ENCODE measurements at regions not wholly inside any gene's neighbourhood (a gene's known extent, or its start where the extent isn't known, plus 50 kb on each side); places are given as distances from the start of the nearest gene placed in this dataset.

DNA sequence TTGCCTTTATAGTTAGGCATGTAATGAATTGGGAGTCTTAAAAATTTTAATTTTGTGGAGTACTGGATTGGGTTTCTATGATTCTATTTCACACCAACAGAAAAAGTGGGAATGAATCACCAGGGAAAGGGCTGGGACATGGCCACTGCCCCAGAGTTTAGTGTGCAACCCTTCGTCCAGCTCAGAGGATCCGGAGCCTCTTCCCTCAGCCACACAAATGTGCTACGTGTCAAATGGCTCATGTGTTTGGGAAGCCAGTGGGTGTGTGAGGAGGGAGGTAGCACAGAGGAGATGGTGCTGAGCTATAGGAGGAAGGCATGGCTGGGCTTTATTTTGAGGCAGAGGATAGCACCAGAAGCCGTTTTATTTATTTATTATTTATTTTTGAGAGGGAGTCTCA is 247.3 kb downstream of the SIPA1L2 start:
- no peak for DNase-seq (ENCODE audit: low spot score)

DNA sequence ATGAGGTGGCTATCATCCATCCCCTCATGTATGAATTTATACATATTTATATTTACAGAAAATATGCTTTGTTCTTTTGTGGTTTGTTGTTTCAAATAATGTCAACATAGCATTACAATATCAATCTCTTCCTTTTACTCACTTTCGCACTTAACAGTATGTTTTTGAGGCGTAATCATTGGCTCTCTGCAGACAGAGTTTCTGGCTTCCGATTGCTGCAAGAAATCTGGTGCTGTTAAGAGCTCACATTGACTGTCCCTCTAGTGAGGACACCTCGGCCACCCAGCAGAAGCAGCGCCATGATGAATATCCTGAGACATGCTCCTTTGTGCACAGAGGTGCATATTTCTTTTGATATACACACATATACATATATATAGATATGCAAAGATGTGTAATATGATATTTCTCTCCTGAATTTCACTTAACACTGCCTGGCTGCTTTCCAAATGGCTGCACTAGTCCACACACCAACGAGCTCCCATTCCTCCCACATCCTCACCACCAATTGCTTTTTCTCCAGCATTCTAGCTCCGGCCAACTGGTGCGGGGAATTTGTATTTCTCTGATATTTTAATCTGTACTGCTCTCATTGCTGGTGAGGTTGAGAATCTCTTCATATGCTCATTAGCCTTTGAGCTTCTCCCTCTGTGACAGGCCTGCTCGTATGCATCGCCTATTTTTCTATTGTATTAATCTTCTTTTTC is 248.4 kb downstream of the SIPA1L2 start:
- no peak for DNase-seq (ENCODE audit: low spot score)

DNA sequence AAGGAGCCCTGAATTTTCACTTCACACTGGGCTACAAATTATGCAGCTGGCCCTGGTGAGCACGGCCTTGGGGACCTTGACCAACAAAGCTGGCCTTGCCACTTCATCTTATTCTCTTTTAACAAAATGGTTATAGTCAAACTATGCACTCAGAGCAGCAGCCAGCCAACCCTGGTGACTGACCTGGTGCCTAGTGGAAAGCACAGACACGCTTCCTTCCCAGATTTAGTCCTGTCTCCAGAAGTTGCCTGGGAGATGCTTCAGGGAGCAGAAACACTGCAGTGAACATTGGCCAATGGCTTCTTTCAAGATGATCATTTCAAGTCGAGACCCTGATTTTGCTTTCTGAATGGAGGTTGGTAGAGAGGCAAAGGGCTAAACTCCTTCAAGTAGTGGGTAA is 249.3 kb downstream of the SIPA1L2 start:
- no peak for DNase-seq (ENCODE audit: low spot score)

DNA sequence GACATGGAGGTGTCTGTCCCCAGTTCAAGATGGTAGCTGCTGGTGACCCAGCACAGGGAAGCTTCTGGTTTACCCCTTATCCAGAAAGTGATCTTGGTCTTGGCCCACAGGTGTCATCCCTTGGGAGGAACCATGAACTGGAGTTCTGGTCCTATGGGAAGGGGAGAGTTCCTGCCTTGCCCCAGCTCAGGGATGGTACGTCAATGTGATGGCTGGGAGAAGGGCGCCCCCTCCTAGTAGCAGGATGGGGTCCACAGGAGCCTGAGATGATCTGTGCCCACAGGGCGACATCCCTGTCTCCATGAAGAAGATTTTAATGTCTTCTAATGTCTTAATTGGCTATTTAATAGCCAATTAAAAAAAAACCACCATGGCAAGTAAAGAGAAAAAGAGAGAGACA is 249.8 kb downstream of the SIPA1L2 start:
- DNase-seq (ENCODE audit: low spot score): no peak

DNA sequence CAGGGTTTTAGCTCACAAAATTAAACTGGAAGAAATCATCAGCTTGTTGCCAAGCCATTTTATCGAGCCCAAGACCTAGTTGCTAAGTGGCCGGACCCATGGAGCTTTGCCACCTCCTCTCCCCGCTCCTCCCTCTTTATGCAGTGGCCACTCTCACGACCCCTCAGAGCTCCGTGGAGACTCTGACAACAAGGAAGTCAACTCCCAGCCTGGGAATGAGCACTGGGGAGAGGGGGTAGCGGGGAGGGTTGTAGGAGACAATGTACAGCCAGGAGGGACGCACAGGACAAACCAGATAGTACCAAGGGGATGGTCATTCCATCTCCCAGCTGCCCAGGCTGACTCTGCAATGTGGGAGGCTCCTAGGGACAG is 250.9 kb downstream of the SIPA1L2 start:
- DNase-seq (ENCODE audit: low spot score): no peak

GRCh38 chr1:232378266-232379062 is 251.5 kb downstream of the SIPA1L2 start:
- no peak for DNase-seq (ENCODE audit: low spot score)

DNA sequence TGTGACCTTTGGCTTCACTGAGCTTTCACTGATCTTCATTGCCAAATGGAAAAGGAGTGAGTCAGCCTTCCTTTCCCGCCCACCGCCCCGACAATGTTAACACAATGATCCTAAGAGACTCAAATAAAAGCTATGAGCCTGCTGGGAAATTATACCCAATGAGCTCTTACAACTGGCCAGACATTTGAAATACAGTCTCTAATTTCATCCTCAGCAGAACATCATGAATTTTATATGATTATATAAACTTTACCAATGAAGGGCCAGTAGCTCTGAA is 252.5 kb downstream of the SIPA1L2 start:
- peak; percentile 17 for DNase-seq (ENCODE audit: low spot score)

GRCh38 chr1:232376632-232377493 is 253.1 kb downstream of the SIPA1L2 start:
- DNase-seq (ENCODE audit: low spot score): no peak

DNA sequence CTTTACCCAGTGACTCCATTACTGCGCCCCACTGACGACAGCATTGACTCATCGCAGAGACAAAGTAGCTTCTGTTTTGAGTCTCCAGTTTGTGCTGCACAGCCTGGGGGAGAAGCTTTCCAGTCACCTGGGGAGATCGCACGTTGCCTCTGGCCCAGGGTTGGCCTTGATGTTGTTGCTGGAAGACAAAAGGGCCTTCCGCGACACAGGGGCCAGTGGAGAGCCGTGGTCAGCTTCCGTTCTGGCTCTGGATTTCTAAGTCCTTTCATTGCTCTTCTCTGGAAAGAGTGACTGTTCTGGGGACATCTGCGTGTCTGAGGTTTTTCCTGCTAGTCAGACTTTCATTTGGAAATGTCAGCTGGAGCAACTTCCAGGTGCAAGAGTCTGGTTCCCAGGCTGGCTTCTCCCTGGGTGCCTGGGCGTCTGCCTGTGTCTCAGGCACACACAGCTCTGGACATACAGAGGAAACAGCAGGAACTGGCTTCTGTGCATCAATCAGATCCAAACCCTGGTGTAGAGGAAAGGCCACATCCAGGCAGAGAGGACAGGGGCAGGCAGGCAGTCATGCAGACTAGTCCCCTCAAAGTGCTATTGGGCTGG is 257.0 kb downstream of the SIPA1L2 start:
- DNase-seq (ENCODE audit: low spot score): no peak

DNA sequence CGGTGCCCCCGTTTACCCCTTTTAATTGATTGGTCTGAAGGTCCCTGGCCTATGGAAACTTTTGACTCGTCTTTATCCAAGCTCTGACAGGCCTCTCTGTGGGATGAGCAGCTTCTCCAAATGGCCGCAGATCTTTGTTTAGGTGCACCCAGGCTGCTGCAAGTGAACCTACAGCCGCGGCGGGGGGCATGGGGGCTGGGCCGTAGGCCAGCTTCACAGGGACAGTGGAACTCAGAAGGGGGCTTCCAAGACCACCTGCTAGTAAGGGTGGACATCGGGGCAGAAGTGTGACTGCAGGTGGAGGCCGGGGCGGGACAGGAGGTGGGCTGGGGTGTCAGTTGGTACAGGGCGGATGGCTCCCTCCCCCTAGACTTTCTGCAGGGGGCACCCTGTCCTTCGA is 257.5 kb downstream of the SIPA1L2 start:
- DNase-seq (ENCODE audit: low spot score): no peak

- no peak for DNase-seq (ENCODE audit: low spot score)
These were observed 260.3 kb downstream of the SIPA1L2 start for GRCh38 chr1:232369451-232370296.

DNA sequence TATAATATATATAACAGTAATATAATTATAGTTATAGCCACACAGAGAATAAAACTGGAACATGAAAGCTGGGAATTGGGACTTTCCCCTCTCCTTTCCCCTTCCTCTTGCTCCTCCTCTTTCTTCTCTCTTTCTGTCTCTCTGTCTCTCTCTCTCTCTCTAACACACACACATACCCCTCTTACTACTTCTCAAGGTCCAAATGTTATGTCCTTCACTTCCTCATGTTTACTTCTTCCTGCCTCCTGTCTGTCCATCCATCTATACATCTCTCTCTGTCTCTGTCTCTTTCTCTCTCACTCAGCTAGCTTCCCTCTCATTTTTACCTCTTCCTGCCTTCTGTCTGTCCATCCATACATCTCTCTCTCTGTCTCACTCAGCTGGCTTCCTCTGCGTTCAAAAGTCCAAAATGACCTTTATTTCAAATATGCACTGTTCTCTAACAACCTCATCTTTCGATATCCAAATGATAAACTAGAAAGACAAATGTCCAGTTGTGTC is 261.1 kb downstream of the SIPA1L2 start:
- DNase-seq (ENCODE audit: low spot score): no peak

GRCh38 chr1:232367293-232367692 is 262.6 kb downstream of the SIPA1L2 start:
- DNase-seq (ENCODE audit: low spot score): no peak

- no peak for DNase-seq (ENCODE audit: low spot score)
These were observed 265.1 kb downstream of the SIPA1L2 start for GRCh38 chr1:232364654-232365382.

- DNase-seq (ENCODE audit: low spot score): no peak
These were observed 266.9 kb downstream of the SIPA1L2 start for GRCh38 chr1:232363008-232363407.

DNA sequence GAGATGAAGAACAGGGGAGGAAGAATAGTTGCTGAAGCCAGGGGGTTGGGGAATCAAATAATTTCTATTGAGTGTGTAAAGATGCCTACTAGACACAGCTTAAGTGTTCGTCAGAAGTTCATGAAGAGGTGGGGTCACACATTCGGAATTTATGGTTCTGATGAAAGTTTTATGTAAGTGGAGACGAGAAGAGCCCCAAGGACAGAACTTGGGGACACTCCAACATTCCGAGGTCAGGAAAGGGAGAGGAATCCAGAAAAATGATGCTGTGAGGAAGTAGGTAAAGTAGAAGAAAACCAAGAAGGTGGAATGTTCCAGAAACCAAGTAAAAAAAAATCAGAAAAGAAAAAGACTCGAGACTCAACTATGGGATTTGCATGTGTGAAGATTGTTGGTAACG is 272.5 kb downstream of the SIPA1L2 start:
- DNase-seq (ENCODE audit: low spot score): no peak

GRCh38 chr1:232355162-232356006 is 274.5 kb downstream of the SIPA1L2 start:
- DNase-seq (ENCODE audit: low spot score): no peak

GRCh38 chr1:232353001-232353400 is 276.9 kb downstream of the SIPA1L2 start:
- no peak for DNase-seq (ENCODE audit: low spot score)

- DNase-seq (ENCODE audit: low spot score): no peak
These were observed 277.6 kb downstream of the SIPA1L2 start for GRCh38 chr1:232352366-232352765.

GRCh38 chr1:232351335-232351734 is 278.6 kb downstream of the SIPA1L2 start:
- DNase-seq (ENCODE audit: low spot score): no peak

All from AG08395 (cell line).